ENCODE measurements at regions not wholly inside any gene's neighbourhood (a gene's known extent, or its start where the extent isn't known, plus 50 kb on each side); places are given as distances from the start of the nearest gene placed in this dataset.

GRCh38 chr13:106433066-106433465 is 102.4 kb downstream of the EFNB2 start:
- DNase-seq (ENCODE audit: low read depth in 1 of 2, low spot score in 1 of 2) = no peak

- no peak for DNase-seq (ENCODE audit: low read depth in 1 of 2, low spot score in 1 of 2)
Measured at GRCh38 chr13:106432636-106433035, 102.8 kb downstream of the EFNB2 start.

- no peak for DNase-seq (ENCODE audit: low read depth in 1 of 2, low spot score in 1 of 2)
Measured at GRCh38 chr13:106426909-106427308, 108.6 kb downstream of the EFNB2 start.

GRCh38 chr13:106425661-106426060 is 109.8 kb downstream of the EFNB2 start:
- DNase-seq (ENCODE audit: low read depth in 1 of 2, low spot score in 1 of 2) = no peak

GRCh38 chr13:106424805-106425204 is 110.7 kb downstream of the EFNB2 start:
- DNase-seq (ENCODE audit: low read depth in 1 of 2, low spot score in 1 of 2) = no peak

- no peak for DNase-seq (ENCODE audit: low read depth in 1 of 2, low spot score in 1 of 2)
Measured at GRCh38 chr13:106423530-106423929, 111.9 kb downstream of the EFNB2 start.

- no peak for DNase-seq (ENCODE audit: low read depth in 1 of 2, low spot score in 1 of 2)
Measured at GRCh38 chr13:106418556-106418955, 116.9 kb downstream of the EFNB2 start.

- DNase-seq (ENCODE audit: low read depth in 1 of 2, low spot score in 1 of 2) = no peak
Measured at GRCh38 chr13:106417467-106418110, 117.9 kb downstream of the EFNB2 start.

GRCh38 chr13:106416645-106417044 is 118.8 kb downstream of the EFNB2 start:
- DNase-seq (ENCODE audit: low read depth in 1 of 2, low spot score in 1 of 2) = no peak

- DNase-seq (ENCODE audit: low read depth in 1 of 2, low spot score in 1 of 2) = no peak
Measured at GRCh38 chr13:106415971-106416370, 119.5 kb downstream of the EFNB2 start.

GRCh38 chr13:106415442-106415841 is 120.0 kb downstream of the EFNB2 start:
- no peak for DNase-seq (ENCODE audit: low read depth in 1 of 2, low spot score in 1 of 2)

GRCh38 chr13:106407338-106407737 is 128.1 kb downstream of the EFNB2 start:
- DNase-seq (ENCODE audit: low read depth in 1 of 2, low spot score in 1 of 2) = no peak

- DNase-seq (ENCODE audit: low read depth in 1 of 2, low spot score in 1 of 2) = no peak
Measured at GRCh38 chr13:106405731-106406130, 129.7 kb downstream of the EFNB2 start.

GRCh38 chr13:106403280-106403679 is 132.2 kb downstream of the EFNB2 start:
- DNase-seq (ENCODE audit: low read depth in 1 of 2, low spot score in 1 of 2) = no peak

GRCh38 chr13:106402866-106403265 is 132.6 kb downstream of the EFNB2 start:
- no peak for DNase-seq (ENCODE audit: low read depth in 1 of 2, low spot score in 1 of 2)

GRCh38 chr13:106401081-106401480 is 134.4 kb downstream of the EFNB2 start:
- no peak for DNase-seq (ENCODE audit: low read depth in 1 of 2, low spot score in 1 of 2)

- no peak for DNase-seq (ENCODE audit: low read depth in 1 of 2, low spot score in 1 of 2)
Measured at GRCh38 chr13:106400289-106400688, 135.2 kb downstream of the EFNB2 start.

GRCh38 chr13:106398289-106398688 is 137.2 kb downstream of the EFNB2 start:
- no peak for DNase-seq (ENCODE audit: low read depth in 1 of 2, low spot score in 1 of 2)

- no peak for DNase-seq (ENCODE audit: low read depth in 1 of 2, low spot score in 1 of 2)
Measured at GRCh38 chr13:106393776-106394175, 141.7 kb downstream of the EFNB2 start.

GRCh38 chr13:106391681-106392080 is 143.8 kb downstream of the EFNB2 start:
- no peak for DNase-seq (ENCODE audit: low read depth in 1 of 2, low spot score in 1 of 2)

GRCh38 chr13:106391271-106391670 is 144.2 kb downstream of the EFNB2 start:
- no peak for DNase-seq (ENCODE audit: low read depth in 1 of 2, low spot score in 1 of 2)

- no peak for DNase-seq (ENCODE audit: low read depth in 1 of 2, low spot score in 1 of 2)
Measured at GRCh38 chr13:106390367-106390766, 145.1 kb downstream of the EFNB2 start.

GRCh38 chr13:106385654-106386053 is 149.8 kb downstream of the EFNB2 start:
- DNase-seq (ENCODE audit: low read depth in 1 of 2, low spot score in 1 of 2) = no peak

- DNase-seq (ENCODE audit: low read depth in 1 of 2, low spot score in 1 of 2) = no peak
Measured at GRCh38 chr13:106384516-106384915, 150.9 kb downstream of the EFNB2 start.
